Tibial nerve (tissue), 4 donors: ENCODE measurements at regions not wholly inside any gene's neighbourhood (a gene's known extent, or its start where the extent isn't known, plus 50 kb on each side); places are given as distances from the start of the nearest gene placed in this dataset.

Source experiments
- CTCF ChIP-seq, 5 experiments: fragments of 200-600 bp in 3 of 5; fragments of 450-650 bp in 2 of 5; sonication (generic) in 3 of 5; IDR thresholded peaks; one replicate each; pipeline ENCODE4 v1.5.1; 2016 to 2019; ENCODE audit warnings: antibody characterized with exemption in 5 of 5, mild to moderate bottlenecking in 3 of 5, moderate library complexity in 2 of 5
- EP300 ChIP-seq, 2 donors: sonication (generic); formaldehyde crosslinking; IDR thresholded peaks; one replicate each; pipeline ENCODE4 v1.6.1; 2017; ENCODE audit warnings: antibody characterized with exemption in 2 of 2, mild to moderate bottlenecking in 1 of 2
- POLR2A ChIP-seq, 2 donors: fragments of 450-650 bp; IDR thresholded peaks; one replicate each; pipeline ENCODE4 v1.6.1; 2017; ENCODE audit warnings: antibody characterized with exemption in 2 of 2, mild to moderate bottlenecking in 2 of 2, moderate library complexity in 2 of 2

GRCh38 chr1:218030846-218031245 lies 254.2 kb upstream of the RRP15 start:
- TF ChIP-seq POLR2A (IDR thresholded peaks at IDR 0.05) (no peak), CTCF (IDR thresholded peaks at IDR 0.05) (no peak), EP300 (IDR thresholded peaks at IDR 0.05) (no peak)
